ENCODE measurements at regions not wholly inside any gene's neighbourhood (a gene's known extent, or its start where the extent isn't known, plus 50 kb on each side); places are given as distances from the start of the nearest gene placed in this dataset.

- SMC1A ChIA-PET (ENCODE audit: uncharacterized antibody, unreplicated experiment): interaction anchor here (1.0 to 1.2 kb wide), 2 partner anchors 15 to 67 kb away, joined by 3 read pairs; no protein-coding TSS in a partner anchor
- BruUV-seq (replicated peaks): no TSS peak
- no peak for FAIRE-seq
- H3K27ac ChIP-seq (ENCODE audit: control insufficient read depth, insufficient read depth): no peak overlapping the region
- H3K27me3 ChIP-seq (replicated peaks in 1 of 2; ENCODE audit: control insufficient read depth in 2 of 2, insufficient read depth in 2 of 2, low read length in 1 of 2): no peaks in the 10 kb centered on the region
- no peaks in the 10 kb centered on the region for H3K9me3 ChIP-seq (replicated peaks; ENCODE audit: control insufficient read depth, insufficient read depth, low read length)
- no peaks in the 10 kb centered on the region for H4K20me1 ChIP-seq (ENCODE audit: control insufficient read depth, insufficient read depth)
- peak; percentile 65 for ATAC-seq
- CTCF ChIA-PET: interaction anchor here (1.0 to 1.9 kb wide), 2 partner anchors 13 to 93 kb away, joined by 4 to 7 read pairs; no protein-coding TSS in a partner anchor
- in situ Hi-C loops (cut with MboI) (no loop called here), intact Hi-C loops (cut with micrococcal nuclease; ENCODE audit: unreplicated experiment) (no loop called here)
- no peak for DNase-seq (ENCODE audit: low read depth, low spot score)
- H3K9ac ChIP-seq (ENCODE audit: control insufficient read depth, insufficient read depth, low read length): no peak overlapping the region
- POLR2A ChIA-PET: no interaction called here
- no peaks in the 10 kb centered on the region for H3K79me2 ChIP-seq (ENCODE audit: control insufficient read depth, insufficient read depth, low read length)
- no peak overlapping the region for H3K4me2 ChIP-seq (ENCODE audit: control insufficient read depth, insufficient read depth)
- TF ChIP-seq BHLHE40 (IDR thresholded peaks at IDR 0.05; ENCODE audit: borderline replicate concordance in 1 of 2, low read depth in 2 of 2, low read length in 1 of 2) (peak in 1 of 2 experiments; percentile 46; a peak in 2 of 4 replicates), ZNF687 (IDR thresholded peaks at IDR 0.05) (no peak)
- RAD21 ChIA-PET (ENCODE audit: unreplicated experiment): no interaction called here
- no peak overlapping the region for H2AFZ ChIP-seq (ENCODE audit: control insufficient read depth, low read depth, low read length)
- WGBS (ENCODE audit: insufficient coverage, insufficient replicate concordance, low lambda C conversion rate, missing lambda C conversion rate): 2% methylated on average over 3 of the region's 3 CpGs
- no peaks in the 10 kb centered on the region for H3K4me1 ChIP-seq (ENCODE audit: control insufficient read depth, insufficient read depth, low read length)
- no peak overlapping the region for H3K4me3 ChIP-seq
- no peaks in the 10 kb centered on the region for H3K36me3 ChIP-seq (ENCODE audit: control insufficient read depth in 2 of 2, insufficient read depth in 2 of 2, low read length in 1 of 2)
These were observed 2083.1 kb upstream of the PIK3C3 start for GRCh38 chr18:39871961-39872360.

DNA sequence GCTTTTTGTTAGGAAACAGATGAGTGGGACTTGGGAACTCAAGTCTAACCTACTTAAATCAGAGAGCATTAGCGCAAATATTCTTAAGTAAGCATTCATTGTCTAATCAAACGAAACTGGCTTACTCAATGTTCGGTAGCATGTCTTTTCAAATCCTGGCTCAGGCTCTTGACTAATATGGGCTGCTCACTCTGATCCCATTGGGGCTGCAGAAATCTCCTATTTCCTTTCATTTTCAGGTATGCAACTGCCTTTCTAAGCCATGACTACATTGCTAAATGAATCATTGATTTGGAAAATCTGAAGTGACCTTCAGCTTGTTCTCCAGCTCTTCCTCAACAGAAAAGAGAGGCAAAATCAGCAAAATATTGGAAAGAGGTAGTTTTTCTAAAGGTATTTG, 2084.4 kb upstream of the PIK3C3 start:
- TF ChIP-seq, protein P1, sequence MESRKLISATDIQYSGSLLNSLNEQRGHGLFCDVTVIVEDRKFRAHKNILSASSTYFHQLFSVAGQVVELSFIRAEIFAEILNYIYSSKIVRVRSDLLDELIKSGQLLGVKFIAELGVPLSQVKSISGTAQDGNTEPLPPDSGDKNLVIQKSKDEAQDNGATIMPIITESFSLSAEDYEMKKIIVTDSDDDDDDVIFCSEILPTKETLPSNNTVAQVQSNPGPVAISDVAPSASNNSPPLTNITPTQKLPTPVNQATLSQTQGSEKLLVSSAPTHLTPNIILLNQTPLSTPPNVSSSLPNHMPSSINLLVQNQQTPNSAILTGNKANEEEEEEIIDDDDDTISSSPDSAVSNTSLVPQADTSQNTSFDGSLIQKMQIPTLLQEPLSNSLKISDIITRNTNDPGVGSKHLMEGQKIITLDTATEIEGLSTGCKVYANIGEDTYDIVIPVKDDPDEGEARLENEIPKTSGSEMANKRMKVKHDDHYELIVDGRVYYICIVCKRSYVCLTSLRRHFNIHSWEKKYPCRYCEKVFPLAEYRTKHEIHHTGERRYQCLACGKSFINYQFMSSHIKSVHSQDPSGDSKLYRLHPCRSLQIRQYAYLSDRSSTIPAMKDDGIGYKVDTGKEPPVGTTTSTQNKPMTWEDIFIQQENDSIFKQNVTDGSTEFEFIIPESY (IDR thresholded peaks at IDR 0.05): no peak
- no peak for TF ChIP-seq ZBED1 (IDR thresholded peaks at IDR 0.05; ENCODE audit: borderline replicate concordance)
- no peak for TF ChIP-seq NKRF (conservative IDR thresholded peaks at IDR 0.05)
- no peak for TF ChIP-seq SMAD1 (IDR thresholded peaks at IDR 0.05; ENCODE audit: low read depth, partially characterized antibody)
- TF ChIP-seq IRF4 (IDR thresholded peaks at IDR 0.05; ENCODE audit: low read depth, low read length): no peak
- H3K79me2 ChIP-seq (ENCODE audit: control insufficient read depth, insufficient read depth, low read length): no peaks in the 10 kb centered on the region
- ATAC-seq (no peak), FAIRE-seq (no peak), DNase-seq (ENCODE audit: low read depth, low spot score) (no peak)
- ChIA-PET RAD21 (ENCODE audit: unreplicated experiment) (no interaction called here), CTCF (no interaction called here), POLR2A (no interaction called here), SMC1A (ENCODE audit: uncharacterized antibody, unreplicated experiment) (interaction anchor here (0.9 kb wide), 1 partner anchor 9 kb away, joined by 3 read pairs; no protein-coding TSS in a partner anchor)
- H3K4me2 ChIP-seq (ENCODE audit: control insufficient read depth, insufficient read depth): no peak overlapping the region
- WGBS (ENCODE audit: insufficient coverage, insufficient replicate concordance, low lambda C conversion rate, missing lambda C conversion rate): 53% methylated on average over 3 of the region's 3 CpGs
- in situ Hi-C loops (cut with MboI) (no loop called here), intact Hi-C loops (cut with micrococcal nuclease; ENCODE audit: unreplicated experiment) (no loop called here)
- H3K4me3 ChIP-seq: no peak overlapping the region
- no peak overlapping the region for H3K9ac ChIP-seq (ENCODE audit: control insufficient read depth, insufficient read depth, low read length)
- no peak overlapping the region for H2AFZ ChIP-seq (ENCODE audit: control insufficient read depth, low read depth, low read length)
- no TSS peak for BruUV-seq (replicated peaks)
- no peaks in the 10 kb centered on the region for H3K36me3 ChIP-seq (ENCODE audit: control insufficient read depth in 2 of 2, insufficient read depth in 2 of 2, low read length in 1 of 2)
- H3K27me3 ChIP-seq (replicated peaks in 1 of 2; ENCODE audit: control insufficient read depth in 2 of 2, insufficient read depth in 2 of 2, low read length in 1 of 2): no peaks in the 10 kb centered on the region
- no peak overlapping the region for H3K27ac ChIP-seq (ENCODE audit: control insufficient read depth, insufficient read depth)
- H3K9me3 ChIP-seq (replicated peaks; ENCODE audit: control insufficient read depth, insufficient read depth, low read length): no peaks in the 10 kb centered on the region
- H3K4me1 ChIP-seq (ENCODE audit: control insufficient read depth, insufficient read depth, low read length): no peaks in the 10 kb centered on the region
- H4K20me1 ChIP-seq (ENCODE audit: control insufficient read depth, insufficient read depth): no peaks in the 10 kb centered on the region

All from GM12878 (cell line).